ENCODE measurements at regions not wholly inside any gene's neighbourhood (a gene's known extent, or its start where the extent isn't known, plus 50 kb on each side); places are given as distances from the start of the nearest gene placed in this dataset.

- Mint-ChIP-seq H3K27ac (no peak overlapping the region), H3K4me1 (peaks cover 20% of the 10 kb centered on the region), H3K4me3 (no peak overlapping the region), H3K9me3 (no peaks in the 10 kb centered on the region), H3K36me3 (ENCODE audit: low read depth) (no peaks in the 10 kb centered on the region), H3K27me3 (ENCODE audit: insufficient read depth, low read depth, poor library complexity) (peaks cover 18% of the 10 kb centered on the region)
- H3F3A ChIP-seq (replicated peaks; ENCODE audit: low read depth): no peaks in the 10 kb centered on the region
- H3K4me2 ChIP-seq: no peak overlapping the region
- no peaks in the 10 kb centered on the region for H3K27me3 ChIP-seq (ENCODE audit: insufficient read depth)
- 0 out of 2 replicates have a peak, but pooled peaks cover 5% of the 10 kb centered on the region for H3K4me1 ChIP-seq (ENCODE audit: insufficient read depth)
- no peak overlapping the region for H2AFZ ChIP-seq
- H4K20me1 ChIP-seq (replicated peaks; ENCODE audit: insufficient read depth): no peaks in the 10 kb centered on the region
- no peaks in the 10 kb centered on the region for H3K79me2 ChIP-seq (replicated peaks; ENCODE audit: insufficient read depth)
- H3K4me3 ChIP-seq: no peak overlapping the region
- ATAC-seq (no peak), DNase-seq (ENCODE audit: low spot score) (no peak)
- no peaks in the 10 kb centered on the region for H3K9me2 ChIP-seq (ENCODE audit: insufficient read depth)
- no peak for TF ChIP-seq EZH2phosphoT487 (IDR thresholded peaks at IDR 0.05; ENCODE audit: unreplicated experiment)
- TF ChIP-seq JUNB (IDR thresholded peaks at IDR 0.05; ENCODE audit: unreplicated experiment): no peak
- no peak for TF ChIP-seq STAT1 (IDR thresholded peaks at IDR 0.05; ENCODE audit: unreplicated experiment)
- no peak for TF ChIP-seq ZNF331 (CRISPR knock-in tag; IDR thresholded peaks at IDR 0.05; ENCODE audit: low read depth)
- no peaks in the 10 kb centered on the region for H3K36me3 ChIP-seq (ENCODE audit: insufficient read depth)
- no peak overlapping the region for H3K27ac ChIP-seq (ENCODE audit: low read depth)
These were observed 65.6 kb upstream of the PTPRJ start for GRCh38 chr11:47914743-47915142.

- DNase-seq (ENCODE audit: low spot score) (peak; percentile 40), ATAC-seq (peak; percentile 27; the same call in 1 of the 3 replicates)
- H4K20me1 ChIP-seq (replicated peaks; ENCODE audit: insufficient read depth): no peaks in the 10 kb centered on the region
- H3K4me2 ChIP-seq: no peak overlapping the region
- no peak overlapping the region for H3K4me3 ChIP-seq
- H2AFZ ChIP-seq: peak overlapping the region; percentile 63; the same call in 1 of the 2 replicates
- H3K9me2 ChIP-seq (ENCODE audit: insufficient read depth): no peaks in the 10 kb centered on the region
- no peaks in the 10 kb centered on the region for H3K36me3 ChIP-seq (ENCODE audit: insufficient read depth)
- Mint-ChIP-seq H3K4me3 (no peak overlapping the region), H3K4me1 (peaks cover 18% of the 10 kb centered on the region), H3K27ac (no peak overlapping the region), H3K36me3 (ENCODE audit: low read depth) (no peaks in the 10 kb centered on the region), H3K27me3 (ENCODE audit: insufficient read depth, low read depth, poor library complexity) (peaks cover 13% of the 10 kb centered on the region), H3K9me3 (no peaks in the 10 kb centered on the region)
- H3K4me1 ChIP-seq (ENCODE audit: insufficient read depth): 0 out of 2 replicates have a peak, but pooled peaks cover 5% of the 10 kb centered on the region
- no peaks in the 10 kb centered on the region for H3K27me3 ChIP-seq (ENCODE audit: insufficient read depth)
- H3K27ac ChIP-seq (ENCODE audit: low read depth): no peak overlapping the region
- H3F3A ChIP-seq (replicated peaks; ENCODE audit: low read depth): no peaks in the 10 kb centered on the region
- no peaks in the 10 kb centered on the region for H3K79me2 ChIP-seq (replicated peaks; ENCODE audit: insufficient read depth)
- no peak for TF ChIP-seq EZH2phosphoT487 (IDR thresholded peaks at IDR 0.05; ENCODE audit: unreplicated experiment)
- TF ChIP-seq, protein P1, sequence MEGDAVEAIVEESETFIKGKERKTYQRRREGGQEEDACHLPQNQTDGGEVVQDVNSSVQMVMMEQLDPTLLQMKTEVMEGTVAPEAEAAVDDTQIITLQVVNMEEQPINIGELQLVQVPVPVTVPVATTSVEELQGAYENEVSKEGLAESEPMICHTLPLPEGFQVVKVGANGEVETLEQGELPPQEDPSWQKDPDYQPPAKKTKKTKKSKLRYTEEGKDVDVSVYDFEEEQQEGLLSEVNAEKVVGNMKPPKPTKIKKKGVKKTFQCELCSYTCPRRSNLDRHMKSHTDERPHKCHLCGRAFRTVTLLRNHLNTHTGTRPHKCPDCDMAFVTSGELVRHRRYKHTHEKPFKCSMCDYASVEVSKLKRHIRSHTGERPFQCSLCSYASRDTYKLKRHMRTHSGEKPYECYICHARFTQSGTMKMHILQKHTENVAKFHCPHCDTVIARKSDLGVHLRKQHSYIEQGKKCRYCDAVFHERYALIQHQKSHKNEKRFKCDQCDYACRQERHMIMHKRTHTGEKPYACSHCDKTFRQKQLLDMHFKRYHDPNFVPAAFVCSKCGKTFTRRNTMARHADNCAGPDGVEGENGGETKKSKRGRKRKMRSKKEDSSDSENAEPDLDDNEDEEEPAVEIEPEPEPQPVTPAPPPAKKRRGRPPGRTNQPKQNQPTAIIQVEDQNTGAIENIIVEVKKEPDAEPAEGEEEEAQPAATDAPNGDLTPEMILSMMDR (conservative IDR thresholded peaks at IDR 0.05; ENCODE audit: low read depth in 2 of 2): no peak
- TF ChIP-seq ZNF114 (CRISPR knock-in tag; IDR thresholded peaks at IDR 0.05): no peak
- TF ChIP-seq CREB1 (CRISPR knock-in tag; IDR thresholded peaks at IDR 0.05; ENCODE audit: low read depth): no peak
- TF ChIP-seq, protein P2, sequence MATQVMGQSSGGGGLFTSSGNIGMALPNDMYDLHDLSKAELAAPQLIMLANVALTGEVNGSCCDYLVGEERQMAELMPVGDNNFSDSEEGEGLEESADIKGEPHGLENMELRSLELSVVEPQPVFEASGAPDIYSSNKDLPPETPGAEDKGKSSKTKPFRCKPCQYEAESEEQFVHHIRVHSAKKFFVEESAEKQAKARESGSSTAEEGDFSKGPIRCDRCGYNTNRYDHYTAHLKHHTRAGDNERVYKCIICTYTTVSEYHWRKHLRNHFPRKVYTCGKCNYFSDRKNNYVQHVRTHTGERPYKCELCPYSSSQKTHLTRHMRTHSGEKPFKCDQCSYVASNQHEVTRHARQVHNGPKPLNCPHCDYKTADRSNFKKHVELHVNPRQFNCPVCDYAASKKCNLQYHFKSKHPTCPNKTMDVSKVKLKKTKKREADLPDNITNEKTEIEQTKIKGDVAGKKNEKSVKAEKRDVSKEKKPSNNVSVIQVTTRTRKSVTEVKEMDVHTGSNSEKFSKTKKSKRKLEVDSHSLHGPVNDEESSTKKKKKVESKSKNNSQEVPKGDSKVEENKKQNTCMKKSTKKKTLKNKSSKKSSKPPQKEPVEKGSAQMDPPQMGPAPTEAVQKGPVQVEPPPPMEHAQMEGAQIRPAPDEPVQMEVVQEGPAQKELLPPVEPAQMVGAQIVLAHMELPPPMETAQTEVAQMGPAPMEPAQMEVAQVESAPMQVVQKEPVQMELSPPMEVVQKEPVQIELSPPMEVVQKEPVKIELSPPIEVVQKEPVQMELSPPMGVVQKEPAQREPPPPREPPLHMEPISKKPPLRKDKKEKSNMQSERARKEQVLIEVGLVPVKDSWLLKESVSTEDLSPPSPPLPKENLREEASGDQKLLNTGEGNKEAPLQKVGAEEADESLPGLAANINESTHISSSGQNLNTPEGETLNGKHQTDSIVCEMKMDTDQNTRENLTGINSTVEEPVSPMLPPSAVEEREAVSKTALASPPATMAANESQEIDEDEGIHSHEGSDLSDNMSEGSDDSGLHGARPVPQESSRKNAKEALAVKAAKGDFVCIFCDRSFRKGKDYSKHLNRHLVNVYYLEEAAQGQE (IDR thresholded peaks at IDR 0.05; ENCODE audit: unreplicated experiment): no peak
- TF ChIP-seq ETS1 (IDR thresholded peaks at IDR 0.05): no peak
- TF ChIP-seq JUNB (IDR thresholded peaks at IDR 0.05; ENCODE audit: unreplicated experiment): no peak
These were observed 65.5 kb upstream of the NUP160 start for GRCh38 chr11:47913529-47914244.
